IPS-15b (cell line): ENCODE measurements at regions not wholly inside any gene's neighbourhood (a gene's known extent, or its start where the extent isn't known, plus 50 kb on each side); places are given as distances from the start of the nearest gene placed in this dataset.

ENCODE experiments used
- H3K27me3 ChIP-seq: one replicate; pipeline ENCODE4 v1.6.1; 2013; ENCODE audit warnings: low read length; ENCODE audit not compliant: control insufficient read depth, insufficient read depth
- H3K36me3 ChIP-seq: one replicate; pipeline ENCODE4 v1.6.1; 2013; ENCODE audit warnings: low read length; ENCODE audit not compliant: control insufficient read depth, insufficient read depth
- H3K4me1 ChIP-seq: one replicate; pipeline ENCODE4 v1.6.1; 2013; ENCODE audit warnings: mild to moderate bottlenecking, low read length; ENCODE audit not compliant: control insufficient read depth, insufficient read depth
- H3K4me3 ChIP-seq: one replicate; pipeline ENCODE4 v1.5.1; 2013; ENCODE audit warnings: low read depth, low read length
- H3K9ac ChIP-seq: one replicate; pipeline ENCODE4 v1.6.1; 2013; ENCODE audit warnings: low read depth, mild to moderate bottlenecking, low read length
- H3K9me3 ChIP-seq: one replicate; pipeline ENCODE4 v1.6.1; 2013; ENCODE audit warnings: mild to moderate bottlenecking, low read length; ENCODE audit not compliant: control insufficient read depth, insufficient read depth

DNA sequence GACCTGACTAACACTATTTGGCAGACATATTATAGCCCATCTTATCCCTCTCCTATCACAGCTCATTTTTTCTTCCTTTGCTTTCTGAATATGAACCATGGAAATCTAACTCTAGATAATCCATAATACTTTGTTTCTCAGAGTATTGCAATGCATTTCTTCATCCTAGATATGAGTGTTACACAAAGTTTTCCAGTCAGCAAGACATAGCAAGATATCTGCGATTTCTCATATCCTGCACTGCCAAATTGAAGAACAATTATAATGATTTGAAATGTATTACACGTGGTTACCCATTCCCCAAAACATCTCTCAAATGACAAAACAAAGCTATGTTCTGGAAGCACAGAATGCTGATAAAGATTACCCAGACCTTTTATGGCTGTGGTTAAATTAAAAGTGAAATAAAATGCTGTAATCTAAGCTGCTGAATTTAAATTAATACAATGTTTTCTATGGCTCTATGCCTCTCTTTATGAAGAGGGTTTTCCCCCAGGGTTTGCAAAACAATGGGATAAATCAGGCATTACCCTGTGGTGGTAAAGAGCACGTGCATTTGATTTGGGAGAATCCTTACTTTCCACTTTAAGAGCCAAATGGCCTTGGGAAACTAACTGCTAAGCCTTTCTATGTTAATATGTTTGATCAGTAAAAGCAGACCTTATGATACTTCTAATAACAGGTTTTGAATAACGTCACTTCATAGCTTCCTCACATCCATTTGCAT lies 1291.0 kb upstream of the CNTN5 start:
- Histone ChIP-seq H3K9ac (no peak overlapping the region), H3K36me3 (no peaks in the 10 kb centered on the region), H3K27me3 (no peaks in the 10 kb centered on the region), H3K4me1 (peaks cover 5% of the 10 kb centered on the region), H3K4me3 (no peak overlapping the region), H3K9me3 (no peaks in the 10 kb centered on the region)

DNA sequence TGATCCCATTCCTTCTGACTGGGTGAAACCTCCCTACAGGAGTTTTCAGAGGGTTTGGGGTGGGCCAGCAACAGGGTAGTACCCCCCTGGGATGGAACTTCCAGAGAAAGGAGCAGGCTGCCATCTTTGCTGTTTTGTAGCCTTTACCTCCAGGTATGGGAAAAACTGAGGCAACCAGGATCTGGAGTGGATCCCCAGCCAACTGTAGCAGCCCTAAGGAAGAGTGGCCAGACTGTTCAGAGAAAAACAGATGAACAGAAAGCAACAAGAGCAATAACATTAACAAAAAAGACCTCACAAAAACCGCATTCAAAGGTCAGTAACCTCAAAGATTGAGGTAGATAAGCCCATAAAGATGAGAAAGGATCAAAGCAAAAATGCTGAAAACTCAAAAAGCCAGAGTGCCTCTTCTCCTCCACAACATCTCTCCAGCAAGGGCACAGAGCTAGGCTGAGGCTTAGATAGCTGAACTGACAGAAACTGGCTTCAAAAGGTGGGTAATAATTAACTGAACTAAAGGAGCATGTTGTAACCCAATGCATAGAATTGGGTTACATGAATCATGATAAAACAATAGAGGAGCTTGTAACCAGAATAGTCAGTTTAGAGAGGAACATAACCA lies 1288.6 kb upstream of the CNTN5 start:
- no peak overlapping the region for H3K4me3 ChIP-seq
- no peaks in the 10 kb centered on the region for H3K36me3 ChIP-seq
- H3K4me1 ChIP-seq: peaks cover 5% of the 10 kb centered on the region
- no peaks in the 10 kb centered on the region for H3K9me3 ChIP-seq
- no peaks in the 10 kb centered on the region for H3K27me3 ChIP-seq
- H3K9ac ChIP-seq: no peak overlapping the region

DNA sequence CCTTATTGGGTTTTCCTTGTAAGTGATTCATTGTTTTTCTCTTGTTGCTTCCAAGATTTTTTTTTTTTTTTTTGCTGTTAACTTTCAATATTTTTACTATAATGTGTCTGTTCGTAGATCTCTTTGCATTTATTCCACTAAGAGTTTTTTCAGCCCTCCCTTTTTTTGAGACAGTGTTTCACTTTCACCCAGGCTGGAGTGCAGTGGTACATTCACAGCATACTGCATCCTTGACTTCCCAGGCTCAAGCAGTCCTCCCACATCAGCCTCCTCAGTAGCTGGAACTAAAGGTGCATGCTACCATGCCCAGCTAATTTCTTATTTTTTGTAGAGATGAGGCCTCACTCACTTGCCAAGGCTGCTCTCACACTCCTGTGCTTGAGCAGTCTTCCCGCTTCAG lies 1282.0 kb upstream of the CNTN5 start:
- Histone ChIP-seq H3K4me3 (no peak overlapping the region), H3K27me3 (no peaks in the 10 kb centered on the region), H3K36me3 (no peaks in the 10 kb centered on the region), H3K4me1 (no peaks in the 10 kb centered on the region), H3K9ac (no peak overlapping the region), H3K9me3 (no peaks in the 10 kb centered on the region)

DNA sequence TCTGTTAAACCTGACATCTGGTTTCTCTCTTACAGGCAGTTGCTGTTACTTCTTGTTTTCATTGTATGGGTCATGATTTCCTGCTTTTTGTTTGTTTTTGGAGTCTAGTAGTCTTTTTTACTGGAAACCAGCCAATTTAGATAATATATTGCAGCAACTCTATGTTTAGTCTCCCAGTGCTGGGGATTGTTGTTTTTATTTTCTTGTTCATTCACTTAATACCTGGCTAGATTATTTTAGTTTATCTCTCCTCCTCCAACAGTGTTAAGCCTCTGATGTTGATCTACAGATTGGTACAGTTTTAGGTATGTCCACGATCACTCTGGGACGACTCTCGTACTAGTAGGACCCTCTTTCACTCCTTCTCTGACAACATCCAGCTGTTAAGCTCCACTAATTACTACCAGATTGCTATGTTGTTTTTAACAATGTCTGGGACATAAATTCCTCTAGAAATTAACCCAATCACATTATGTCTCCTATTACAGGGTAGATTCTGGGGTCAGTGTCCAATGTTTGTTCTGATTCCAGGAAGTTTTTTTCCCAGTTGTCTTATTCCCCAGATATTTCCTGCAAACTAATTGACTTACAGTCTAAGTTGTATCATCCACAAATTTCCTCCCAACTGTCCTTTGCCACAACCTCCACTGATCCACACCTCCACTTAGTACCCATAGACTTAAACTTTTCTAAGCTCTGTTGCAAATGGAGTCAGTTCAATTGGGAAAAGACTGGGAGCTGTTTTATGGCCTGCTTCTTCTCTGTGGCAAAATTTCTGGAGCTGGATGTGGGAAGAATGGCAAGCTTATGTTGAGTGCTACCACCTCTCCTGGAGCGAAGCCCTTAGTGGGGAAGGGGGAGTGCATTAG lies 1280.6 kb upstream of the CNTN5 start:
- no peaks in the 10 kb centered on the region for H3K4me1 ChIP-seq
- no peaks in the 10 kb centered on the region for H3K36me3 ChIP-seq
- no peak overlapping the region for H3K9ac ChIP-seq
- no peak overlapping the region for H3K4me3 ChIP-seq
- no peaks in the 10 kb centered on the region for H3K9me3 ChIP-seq
- no peaks in the 10 kb centered on the region for H3K27me3 ChIP-seq

DNA sequence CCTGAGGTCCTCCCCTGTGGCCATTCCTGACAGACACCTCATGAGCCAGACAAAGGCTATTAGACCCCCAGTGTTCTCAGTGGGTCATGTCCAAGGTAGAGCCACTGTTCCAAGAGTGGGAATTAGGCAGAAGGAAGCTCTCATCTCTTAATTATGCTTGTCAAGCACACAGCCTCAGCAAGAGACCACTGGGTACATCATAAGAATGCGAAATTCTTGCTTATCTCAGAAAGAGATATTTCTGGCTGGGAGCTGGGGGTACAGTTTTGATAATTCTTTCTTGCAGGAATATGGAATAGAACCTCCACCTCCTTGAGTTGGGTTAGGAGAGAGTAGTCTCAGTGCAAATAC lies 1280.0 kb upstream of the CNTN5 start:
- Histone ChIP-seq H3K27me3 (no peaks in the 10 kb centered on the region), H3K4me1 (no peaks in the 10 kb centered on the region), H3K9me3 (no peaks in the 10 kb centered on the region), H3K4me3 (no peak overlapping the region), H3K36me3 (no peaks in the 10 kb centered on the region), H3K9ac (no peak overlapping the region)

DNA sequence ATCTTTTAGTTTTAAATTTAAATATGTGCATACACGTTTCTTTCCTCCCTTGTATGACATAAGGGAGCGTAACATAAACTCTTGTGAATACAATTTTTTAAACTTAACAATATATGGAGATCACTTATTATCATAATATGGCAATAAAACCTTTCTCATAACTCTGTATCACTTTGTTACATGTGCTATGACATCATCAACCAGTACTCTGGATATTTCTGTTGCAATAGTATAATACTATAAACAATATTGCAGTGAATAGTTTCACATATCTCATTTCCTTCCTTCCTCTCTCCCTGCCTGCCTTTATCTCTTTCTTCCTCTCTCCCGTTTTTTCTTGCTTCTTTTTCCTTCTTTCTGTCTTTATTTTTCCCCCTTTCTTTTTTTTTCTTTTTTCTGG lies 1278.0 kb upstream of the CNTN5 start:
- no peaks in the 10 kb centered on the region for H3K4me1 ChIP-seq
- H3K9ac ChIP-seq: no peak overlapping the region
- H3K36me3 ChIP-seq: no peaks in the 10 kb centered on the region
- no peak overlapping the region for H3K4me3 ChIP-seq
- no peaks in the 10 kb centered on the region for H3K9me3 ChIP-seq
- H3K27me3 ChIP-seq: no peaks in the 10 kb centered on the region

DNA sequence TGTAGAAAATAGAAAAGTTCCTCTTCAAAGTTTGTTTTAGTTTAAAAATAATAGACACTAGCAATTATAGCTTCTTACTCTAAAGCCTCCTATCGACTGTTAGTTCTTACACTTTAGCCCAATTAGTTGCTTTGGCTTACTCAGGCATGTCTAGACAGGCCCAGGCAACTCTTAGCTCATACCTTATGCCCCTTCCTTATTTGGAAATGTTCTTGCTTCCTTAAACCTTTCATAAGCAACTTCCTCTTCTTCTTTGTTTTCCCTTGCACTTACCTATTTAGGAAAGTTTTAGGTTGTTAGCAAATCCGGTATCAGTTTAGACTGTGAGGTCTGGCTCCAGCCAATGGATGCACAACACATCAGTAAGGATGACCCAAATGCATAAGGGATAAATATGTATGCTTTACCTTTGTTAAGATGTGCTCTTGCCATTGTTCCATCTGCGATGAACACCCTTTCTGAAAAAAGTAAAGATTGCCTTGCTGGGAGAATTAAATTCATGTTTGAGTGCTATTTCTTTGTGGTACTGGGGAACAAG lies 1277.5 kb upstream of the CNTN5 start:
- no peak overlapping the region for H3K9ac ChIP-seq
- H3K36me3 ChIP-seq: no peaks in the 10 kb centered on the region
- no peak overlapping the region for H3K4me3 ChIP-seq
- no peaks in the 10 kb centered on the region for H3K27me3 ChIP-seq
- H3K4me1 ChIP-seq: no peaks in the 10 kb centered on the region
- no peaks in the 10 kb centered on the region for H3K9me3 ChIP-seq

DNA sequence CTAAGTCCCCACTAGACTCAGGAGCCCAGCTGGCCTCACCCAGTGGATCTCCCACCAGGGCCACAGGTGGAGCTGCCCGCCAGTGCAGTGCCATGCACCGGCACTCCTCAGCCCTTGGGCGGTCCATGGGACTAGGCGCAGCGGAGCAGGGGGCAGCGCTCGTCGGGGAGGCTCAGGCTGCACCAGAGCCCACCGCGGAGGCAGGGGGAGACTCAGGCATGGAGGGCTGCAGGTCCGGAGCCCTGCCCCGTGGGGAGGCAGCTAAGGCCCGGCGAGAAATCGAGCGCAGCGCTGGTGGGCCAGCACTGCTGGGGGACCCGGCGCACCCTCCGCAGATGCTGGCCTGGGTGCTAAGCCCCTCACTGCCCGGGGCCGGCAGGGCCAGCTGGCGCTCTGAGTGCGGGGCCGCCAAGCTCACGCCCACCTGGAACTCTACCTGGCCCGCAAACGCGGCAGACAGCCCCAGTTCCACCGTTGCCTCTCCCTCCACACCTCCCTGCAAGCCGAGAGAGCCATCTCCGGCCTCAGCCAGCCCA lies 1275.2 kb upstream of the CNTN5 start:
- Histone ChIP-seq H3K9me3 (no peaks in the 10 kb centered on the region), H3K4me3 (no peak overlapping the region), H3K9ac (no peak overlapping the region), H3K4me1 (no peaks in the 10 kb centered on the region), H3K27me3 (no peaks in the 10 kb centered on the region), H3K36me3 (no peaks in the 10 kb centered on the region)

DNA sequence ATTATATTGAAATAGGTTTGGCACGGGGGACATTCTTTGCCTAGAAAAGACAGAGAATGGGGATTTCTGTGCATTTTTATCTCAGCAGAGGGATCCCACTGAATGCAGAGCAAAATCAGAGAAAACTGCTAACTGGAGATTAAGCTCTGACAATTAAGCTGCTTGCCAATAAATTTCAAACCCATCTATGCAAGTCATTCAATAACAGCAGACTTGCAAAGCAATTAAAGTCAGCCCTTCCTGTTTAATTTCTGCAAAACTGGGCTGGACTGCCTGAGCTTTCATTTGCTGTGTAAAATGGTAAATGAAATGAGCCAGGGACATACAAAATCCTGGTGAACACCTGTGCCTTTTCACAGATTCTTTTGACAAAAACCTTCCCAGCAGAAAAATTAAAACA lies 1273.9 kb upstream of the CNTN5 start:
- Histone ChIP-seq H3K27me3 (no peaks in the 10 kb centered on the region), H3K36me3 (no peaks in the 10 kb centered on the region), H3K9me3 (no peaks in the 10 kb centered on the region), H3K9ac (no peak overlapping the region), H3K4me1 (no peaks in the 10 kb centered on the region), H3K4me3 (no peak overlapping the region)

DNA sequence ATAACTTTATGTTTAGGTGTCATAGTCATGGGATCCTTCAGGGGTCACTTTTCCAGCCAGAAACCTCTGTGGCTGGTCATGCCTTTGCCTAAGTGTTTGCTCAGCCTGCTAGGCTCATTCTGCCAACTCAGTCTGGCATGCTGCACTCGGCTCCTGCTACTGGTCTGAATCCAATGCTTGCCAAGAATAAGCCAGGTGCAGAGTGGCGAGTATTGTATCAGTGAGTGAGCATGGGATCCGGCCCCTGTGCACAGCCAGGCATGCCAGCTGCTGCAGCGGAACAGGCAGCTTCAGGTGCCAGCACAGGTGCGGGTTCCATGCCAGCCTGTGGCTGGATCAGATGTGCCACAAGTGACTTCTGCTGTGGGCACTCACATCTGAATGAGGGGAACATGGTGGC lies 1269.3 kb upstream of the CNTN5 start:
- no peaks in the 10 kb centered on the region for H3K36me3 ChIP-seq
- H3K4me3 ChIP-seq: no peak overlapping the region
- no peaks in the 10 kb centered on the region for H3K9me3 ChIP-seq
- H3K9ac ChIP-seq: no peak overlapping the region
- no peaks in the 10 kb centered on the region for H3K27me3 ChIP-seq
- no peaks in the 10 kb centered on the region for H3K4me1 ChIP-seq

DNA sequence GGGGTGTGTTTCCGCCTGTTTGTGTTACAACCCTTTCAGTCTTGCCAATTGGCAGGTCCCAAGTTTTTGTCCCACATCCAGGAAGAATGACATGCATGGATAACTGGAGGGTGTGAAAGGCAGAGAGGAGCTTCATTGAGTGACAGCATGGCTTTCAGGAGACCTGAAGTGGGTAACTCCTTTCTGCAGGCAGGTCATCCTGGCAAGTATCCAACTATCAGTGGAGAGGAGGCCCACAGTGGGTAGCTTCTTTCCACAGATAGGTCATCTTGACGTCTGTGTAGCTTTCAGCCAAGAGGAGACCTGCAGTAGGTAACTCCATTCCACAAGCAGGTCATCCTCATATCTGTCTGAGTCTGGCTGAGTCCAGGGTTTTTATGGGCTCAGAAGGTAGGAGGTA lies 1268.8 kb upstream of the CNTN5 start:
- no peaks in the 10 kb centered on the region for H3K27me3 ChIP-seq
- H3K4me1 ChIP-seq: no peaks in the 10 kb centered on the region
- no peak overlapping the region for H3K4me3 ChIP-seq
- no peaks in the 10 kb centered on the region for H3K36me3 ChIP-seq
- no peak overlapping the region for H3K9ac ChIP-seq
- no peaks in the 10 kb centered on the region for H3K9me3 ChIP-seq
